H9 (cell line): ENCODE measurements at regions not wholly inside any gene's neighbourhood (a gene's known extent, or its start where the extent isn't known, plus 50 kb on each side); places are given as distances from the start of the nearest gene placed in this dataset.
A peak's percentile ranks its signal among the peaks of the same experiment; 100 is the strongest.

Experiments
- DNase-seq: peaks from one replicate; pipeline ENCODE4 v3.0.0-alpha.2; 2017
- H2AFZ ChIP-seq: one replicate; pipeline ENCODE4 v1.6.1; 2013; ENCODE audit warnings: mild to moderate bottlenecking, low read length, control low read depth, moderate library complexity
- H2AK5ac ChIP-seq: 2 replicates; pipeline ENCODE4 v1.6.1; 2013; ENCODE audit warnings: low read length, control low read depth, mixed read lengths; ENCODE audit not compliant: insufficient read length
- H2BK120ac ChIP-seq: one replicate; pipeline ENCODE4 v1.6.1; 2013; ENCODE audit warnings: low read depth, mild to moderate bottlenecking, low read length, control low read depth, inconsistent platforms; ENCODE audit not compliant: poor library complexity, severe bottlenecking
- H2BK12ac ChIP-seq: 2 replicates; pipeline ENCODE4 v1.6.1; 2013; ENCODE audit warnings: low read length, control low read depth, mixed read lengths, low read depth; ENCODE audit not compliant: insufficient read length
- H2BK15ac ChIP-seq: 2 replicates; pipeline ENCODE4 v1.6.1; 2013; ENCODE audit warnings: low read depth, low read length, control low read depth
- H2BK20ac ChIP-seq: one replicate; pipeline ENCODE4 v1.6.1; 2013; ENCODE audit warnings: low read depth, mild to moderate bottlenecking, low read length, control low read depth, inconsistent platforms; ENCODE audit not compliant: poor library complexity, severe bottlenecking
- H2BK5ac ChIP-seq: 2 replicates; pipeline ENCODE4 v1.6.1; 2013; ENCODE audit warnings: low read length, control low read depth, mixed read lengths; ENCODE audit not compliant: insufficient read length
- H3K14ac ChIP-seq: 2 replicates; pipeline ENCODE4 v1.6.1; 2013; ENCODE audit warnings: low read length, control low read depth; ENCODE audit not compliant: insufficient read depth
- H3K18ac ChIP-seq: 2 replicates; pipeline ENCODE4 v1.6.1; 2013; ENCODE audit warnings: low read depth, mild to moderate bottlenecking, mixed read lengths, low read length, control low read depth; ENCODE audit not compliant: insufficient read length
- H3K23ac ChIP-seq: 2 replicates; pipeline ENCODE4 v1.6.1; 2013; ENCODE audit warnings: low read length, control low read depth, mixed read lengths, low read depth; ENCODE audit not compliant: insufficient read length
- H3K23me2 ChIP-seq: 2 replicates; pipeline ENCODE4 v1.6.1; 2013; ENCODE audit warnings: low read depth, mild to moderate bottlenecking, mixed read lengths, low read length, control low read depth; ENCODE audit not compliant: insufficient read length, poor library complexity, severe bottlenecking
- H3K27ac ChIP-seq: 2 replicates; pipeline ENCODE4 v1.5.1; 2013; ENCODE audit warnings: low read length, control low read depth, mixed read lengths, low read depth; ENCODE audit not compliant: insufficient read length
- H3K27me3 ChIP-seq: 2 replicates; pipeline ENCODE4 v1.6.1; 2013; ENCODE audit warnings: low read length, control low read depth, inconsistent platforms; ENCODE audit not compliant: insufficient read depth
- H3K4ac ChIP-seq: 2 replicates; pipeline ENCODE4 v1.6.1; 2013; ENCODE audit warnings: low read depth, mild to moderate bottlenecking, control low read depth, inconsistent platforms, low read length, moderate library complexity
- H3K4me1 ChIP-seq: 2 replicates; pipeline ENCODE4 v1.6.1; 2013; ENCODE audit warnings: low read length, control low read depth, inconsistent platforms; ENCODE audit not compliant: insufficient read depth
- H3K4me2 ChIP-seq: 2 replicates; pipeline ENCODE4 v1.6.1; 2013; ENCODE audit warnings: low read length, control low read depth, mixed read lengths; ENCODE audit not compliant: insufficient read length, insufficient read depth
- H3K56ac ChIP-seq: 2 replicates; pipeline ENCODE4 v1.6.1; 2013; ENCODE audit warnings: low read depth, mild to moderate bottlenecking, mixed read lengths, low read length, control low read depth; ENCODE audit not compliant: insufficient read length
- H3K79me1 ChIP-seq: 2 replicates; pipeline ENCODE4 v1.6.1; 2013; ENCODE audit warnings: low read depth, mild to moderate bottlenecking, moderate library complexity, low read length, control low read depth, inconsistent platforms; ENCODE audit not compliant: insufficient read depth, poor library complexity, severe bottlenecking
- H3K79me2 ChIP-seq: 2 replicates; pipeline ENCODE4 v1.6.1; 2013; ENCODE audit warnings: low read length, control low read depth, inconsistent platforms; ENCODE audit not compliant: insufficient read depth
- H3K9ac ChIP-seq: 2 replicates; pipeline ENCODE4 v1.6.1; 2013; ENCODE audit warnings: low read length, control low read depth, mixed read lengths; ENCODE audit not compliant: insufficient read length; ENCODE audit errors: extremely low read depth
- H3K9me3 ChIP-seq: one replicate; pipeline ENCODE4 v1.6.1; 2013; ENCODE audit warnings: low read depth, low read length, inconsistent platforms; ENCODE audit not compliant: control insufficient read depth
- H3T11ph ChIP-seq: one replicate; pipeline ENCODE4 v1.6.1; 2013; ENCODE audit warnings: mild to moderate bottlenecking, low read length, control low read depth, inconsistent platforms
- H4K20me1 ChIP-seq: one replicate; pipeline ENCODE4 v1.6.1; 2013; ENCODE audit not compliant: control insufficient read depth, insufficient read length, insufficient read depth
- H4K5ac ChIP-seq: 2 replicates; pipeline ENCODE4 v1.6.1; 2013; ENCODE audit warnings: low read depth, mild to moderate bottlenecking, mixed read lengths, low read length, control low read depth; ENCODE audit not compliant: insufficient read length
- H4K8ac ChIP-seq: replicated peaks from 2 replicates; pipeline ENCODE4 v1.6.1; 2013; ENCODE audit warnings: low read length, control low read depth, mixed read lengths, low read depth; ENCODE audit not compliant: insufficient read length
- H4K91ac ChIP-seq: 2 replicates; pipeline ENCODE4 v1.6.1; 2013; ENCODE audit warnings: low read depth, mild to moderate bottlenecking, moderate library complexity, mixed read lengths, low read length, control low read depth; ENCODE audit not compliant: insufficient read length
- H3K27ac Mint-ChIP-seq, 3 experiments: 2 replicates in 2 of 3; 3 replicates in 1 of 3; pipeline ENCODE4 v1.8.0; 2020 to 2021; ENCODE audit warnings: mixed read lengths in 3 of 3, mild to moderate bottlenecking in 1 of 3, moderate library complexity in 1 of 3
- H3K27me3 Mint-ChIP-seq: 2 replicates; pipeline ENCODE4 v1.8.0; 2021; ENCODE audit warnings: low read depth, mild to moderate bottlenecking, moderate library complexity, mixed read lengths
- H3K36me3 Mint-ChIP-seq, 3 experiments: 2 replicates in 2 of 3; 3 replicates in 1 of 3; pipeline ENCODE4 v1.8.0; 2020 to 2021; ENCODE audit warnings: low read depth in 3 of 3, mixed read lengths in 3 of 3; ENCODE audit not compliant: insufficient read depth in 1 of 3
- H3K4me1 Mint-ChIP-seq, 2 experiments: 2 replicates each; pipeline ENCODE4 v1.8.0; 2020; ENCODE audit warnings: mixed read lengths in 2 of 2
- H3K4me3 Mint-ChIP-seq, 2 experiments: 2 replicates in 1 of 2; 3 replicates in 1 of 2; pipeline ENCODE4 v1.8.0; 2020 to 2021; ENCODE audit warnings: mild to moderate bottlenecking in 2 of 2, mixed read lengths in 2 of 2, moderate library complexity in 1 of 2
- H3K9me3 Mint-ChIP-seq, 2 experiments: 2 replicates in 1 of 2; 3 replicates in 1 of 2; pipeline ENCODE4 v1.8.0; 2020; ENCODE audit warnings: mild to moderate bottlenecking in 2 of 2, mixed read lengths in 2 of 2, moderate library complexity in 1 of 2
- CTCF ChIP-seq: fragments of 200-600 bp; sonication (generic); conservative IDR thresholded peaks from 3 replicates; pipeline ENCODE4 v1.8.0; 2021; ENCODE audit warnings: antibody characterized with exemption, mild to moderate bottlenecking
- WGBS: extraction: QIAGEN DNeasy Blood & Tissue Kit; methylation state at CpG from one replicate; pipeline ENCODE4 v1.1.7; 2013; ENCODE audit warnings: missing lambda C conversion rate, low lambda C conversion rate, mixed read lengths; ENCODE audit not compliant: insufficient read length; ENCODE audit errors: extremely low coverage; 5-methylcytosine and 5-hydroxymethylcytosine counted together

- Mint-ChIP-seq H3K27ac (peak overlapping the region in 1 of 3 experiments; percentile 61; a peak in 1 of 7 replicates), H3K4me3 (no peak overlapping the region), H3K27me3 (no peaks in the 10 kb centered on the region; the same call in 1 of the 2 replicates), H3K4me1 (no peaks in the 10 kb centered on the region), H3K9me3 (no peaks in the 10 kb centered on the region), H3K36me3 (no peaks in the 10 kb centered on the region)
- no peak for DNase-seq
- no peaks in the 10 kb centered on the region for H3K79me1 ChIP-seq
- H2BK20ac ChIP-seq, result no peak overlapping the region
- no peak for TF ChIP-seq CTCF
- H3K9me3 ChIP-seq, result no peaks in the 10 kb centered on the region
- no peak overlapping the region for H2AK5ac ChIP-seq
- no peaks in the 10 kb centered on the region for H3K79me2 ChIP-seq
- no peak overlapping the region for H3K18ac ChIP-seq
- no peak overlapping the region for H3K14ac ChIP-seq
- H4K8ac ChIP-seq, result no peak overlapping the region
- no peak overlapping the region for H3K56ac ChIP-seq
- H4K5ac ChIP-seq, result no peak overlapping the region
- no CpG with 5 or more reads among the region's 4 CpGs for WGBS
- H2BK120ac ChIP-seq, result no peak overlapping the region
- H3K23ac ChIP-seq, result no peak overlapping the region
- H2BK12ac ChIP-seq, result no peak overlapping the region
- H3K4me2 ChIP-seq, result no peak overlapping the region
- H3K27me3 ChIP-seq, result no peaks in the 10 kb centered on the region
- H3K9ac ChIP-seq, result no peak overlapping the region
- H2BK15ac ChIP-seq, result no peak overlapping the region
- H4K91ac ChIP-seq, result no peak overlapping the region
- no peaks in the 10 kb centered on the region for H3K4me1 ChIP-seq
- no peak overlapping the region for H3K27ac ChIP-seq
- H3T11ph ChIP-seq, result no peak overlapping the region
- H2BK5ac ChIP-seq, result no peak overlapping the region
- H4K20me1 ChIP-seq, result no peaks in the 10 kb centered on the region
- H3K23me2 ChIP-seq, result no peaks in the 10 kb centered on the region
- no peak overlapping the region for H2AFZ ChIP-seq
- no peak overlapping the region for H3K4ac ChIP-seq
Measured at GRCh38 chr6:50467931-50468330, 245.4 kb upstream of the TFAP2D start.
